Neuronal stem cell (in vitro differentiated cells): ENCODE measurements at regions not wholly inside any gene's neighbourhood (a gene's known extent, or its start where the extent isn't known, plus 50 kb on each side); places are given as distances from the start of the nearest gene placed in this dataset.
"Not testable (repeated sequence)": the region's sequence is repeated elsewhere in the genome, so short reads cannot be mapped to it uniquely, and the experiment has no call there.

Source experiments
- DNase-seq: peaks from one replicate; pipeline ENCODE4 v3.0.0-alpha.2; 2013; ENCODE audit warnings: low spot score
- H2AFZ ChIP-seq: one replicate; pipeline ENCODE4 v1.6.1; 2013; ENCODE audit warnings: mild to moderate bottlenecking, low read length, inconsistent platforms
- H2AK5ac ChIP-seq: 2 replicates; pipeline ENCODE4 v1.6.1; 2013; ENCODE audit warnings: low read depth, mild to moderate bottlenecking, inconsistent platforms, low read length, moderate library complexity, mixed read lengths
- H2BK120ac ChIP-seq: 2 replicates; pipeline ENCODE4 v1.6.1; 2013; ENCODE audit warnings: low read depth, mild to moderate bottlenecking, inconsistent platforms, low read length, moderate library complexity, mixed read lengths
- H2BK12ac ChIP-seq: one replicate; pipeline ENCODE4 v1.6.1; 2013; ENCODE audit warnings: low read length, inconsistent platforms
- H2BK15ac ChIP-seq: 2 replicates; pipeline ENCODE4 v1.6.1; 2013; ENCODE audit warnings: mild to moderate bottlenecking, low read length, inconsistent platforms, mixed read lengths
- H2BK5ac ChIP-seq: one replicate; pipeline ENCODE4 v1.6.1; 2013; ENCODE audit warnings: inconsistent platforms, mild to moderate bottlenecking, low read length, moderate library complexity
- H3K14ac ChIP-seq: one replicate; pipeline ENCODE4 v1.6.1; 2013; ENCODE audit warnings: low read length, inconsistent platforms
- H3K18ac ChIP-seq: 2 replicates; pipeline ENCODE4 v1.6.1; 2013; ENCODE audit warnings: low read length, inconsistent platforms
- H3K23ac ChIP-seq: 2 replicates; pipeline ENCODE4 v1.6.1; 2013; ENCODE audit warnings: low read depth, mild to moderate bottlenecking, mixed read lengths, low read length, inconsistent platforms; ENCODE audit not compliant: poor library complexity
- H3K27ac ChIP-seq: replicated peaks from 3 replicates; pipeline ENCODE4 v1.5.1; 2013; ENCODE audit warnings: low read length, inconsistent platforms
- H3K27me3 ChIP-seq, 3 experiments: 2 replicates each; pipeline ENCODE4 v1.6.1; 2013; ENCODE audit warnings: low read length in 3 of 3, mild to moderate bottlenecking in 2 of 3, inconsistent platforms in 1 of 3, low read depth in 1 of 3, mixed read lengths in 1 of 3, moderate library complexity in 1 of 3; ENCODE audit not compliant: control insufficient read depth in 3 of 3, insufficient read depth in 3 of 3
- H3K36me3 ChIP-seq, 2 donors: replicated peaks in 1 of 2; 2 replicates each; pipeline ENCODE4 v1.6.1; 2013; ENCODE audit warnings: low read length in 2 of 2; ENCODE audit not compliant: control insufficient read depth in 2 of 2, insufficient read depth in 2 of 2
- H3K4ac ChIP-seq: 2 replicates; pipeline ENCODE4 v1.6.1; 2013; ENCODE audit warnings: inconsistent platforms, mild to moderate bottlenecking, low read length, moderate library complexity
- H3K4me1 ChIP-seq, 2 donors: 1 replicate in 1 of 2; 2 replicates in 1 of 2; pipeline ENCODE4 v1.6.1; 2013; ENCODE audit warnings: low read length in 2 of 2, low read depth in 1 of 2; ENCODE audit not compliant: control insufficient read depth in 2 of 2, insufficient read depth in 1 of 2
- H3K4me2 ChIP-seq: one replicate; pipeline ENCODE4 v1.6.1; 2013; ENCODE audit warnings: mild to moderate bottlenecking, low read length, inconsistent platforms; ENCODE audit not compliant: insufficient read depth, poor library complexity, severe bottlenecking
- H3K4me3 ChIP-seq, 2 donors: 2 replicates each; pipeline ENCODE4 v1.5.1; 2013; ENCODE audit warnings: low read length in 2 of 2, mild to moderate bottlenecking in 2 of 2, inconsistent platforms in 1 of 2, moderate library complexity in 1 of 2
- H3K79me1 ChIP-seq: one replicate; pipeline ENCODE4 v1.6.1; 2013; ENCODE audit warnings: low read depth, mild to moderate bottlenecking, inconsistent platforms, low read length, moderate library complexity
- H3K9ac ChIP-seq: one replicate; pipeline ENCODE4 v1.6.1; 2013; ENCODE audit warnings: mild to moderate bottlenecking, low read depth, low read length, inconsistent platforms; ENCODE audit not compliant: poor library complexity
- H3K9me3 ChIP-seq, 2 donors: replicated peaks in 1 of 2; 2 replicates each; pipeline versions ENCODE3 to v1.6.1; 2013; ENCODE audit warnings: low read length in 2 of 2, mild to moderate bottlenecking in 2 of 2, inconsistent platforms in 1 of 2, low read depth in 1 of 2, mixed read lengths in 1 of 2, moderate library complexity in 1 of 2; ENCODE audit not compliant: control insufficient read depth in 2 of 2, insufficient read depth in 1 of 2
- H4K8ac ChIP-seq: one replicate; pipeline ENCODE4 v1.6.1; 2013; ENCODE audit warnings: low read depth, mild to moderate bottlenecking, inconsistent platforms, low read length, moderate library complexity
- H4K91ac ChIP-seq: one replicate; pipeline ENCODE4 v1.6.1; 2013; ENCODE audit warnings: low read length, low read depth, mild to moderate bottlenecking, inconsistent platforms; ENCODE audit not compliant: poor library complexity
- WGBS, 2 donors: extraction: QIAGEN DNeasy Blood & Tissue Kit; methylation state at CpG; one replicate each; pipeline ENCODE4 v1.1.7; 2013; ENCODE audit warnings: missing lambda C conversion rate in 2 of 2, mixed read lengths in 1 of 2; ENCODE audit not compliant: insufficient read length in 2 of 2, insufficient replicate concordance in 1 of 2; ENCODE audit errors: extremely low coverage in 2 of 2; 5-methylcytosine and 5-hydroxymethylcytosine counted together

GRCh38 chr21:36615274-36615964 is 83.5 kb upstream of the SIM2 start:
- H4K91ac ChIP-seq: no peak overlapping the region

GRCh38 chr21:36616773-36617172 is 82.1 kb upstream of the SIM2 start:
- H3K23ac ChIP-seq, H2BK12ac ChIP-seq, H3K14ac ChIP-seq, H3K18ac ChIP-seq, H2BK15ac ChIP-seq, H3K27me3 ChIP-seq, H2BK5ac ChIP-seq, H3K9me3 ChIP-seq, DNase-seq, H3K4ac ChIP-seq, H3K36me3 ChIP-seq, H3K27ac ChIP-seq, H2BK120ac ChIP-seq, H2AK5ac ChIP-seq, H4K91ac ChIP-seq, H3K4me3 ChIP-seq, H2AFZ ChIP-seq, H3K4me1 ChIP-seq, H3K79me1 ChIP-seq, H3K9ac ChIP-seq, H3K4me2 ChIP-seq, H4K8ac ChIP-seq: not testable (repeated sequence)
- no CpG with 5 or more reads among the region's 13 CpGs for WGBS, 2 donors

More at GRCh38 chr21:36615274-36615964, 83.5 kb upstream of the SIM2 start:
- no peak overlapping the region for H3K9ac ChIP-seq
- no peak overlapping the region for H3K27ac ChIP-seq
- H2AFZ ChIP-seq: no peak overlapping the region
- H3K27me3 ChIP-seq: peaks cover 0 to 8% (median 0%) of the 10 kb centered on the region in 3 experiments
- H3K4me2 ChIP-seq: no peak overlapping the region
- H2BK12ac ChIP-seq: no peak overlapping the region
- no peak overlapping the region for H3K23ac ChIP-seq
- no peaks in the 10 kb centered on the region for H3K4me1 ChIP-seq
- no peak overlapping the region for H2AK5ac ChIP-seq
- no peaks in the 10 kb centered on the region for H3K79me1 ChIP-seq
- H3K4me3 ChIP-seq: no peak overlapping the region
- no peaks in the 10 kb centered on the region for H3K36me3 ChIP-seq
- no peak overlapping the region for H3K14ac ChIP-seq
- no peak overlapping the region for H3K18ac ChIP-seq
- DNase-seq: no peak
- no peaks in the 10 kb centered on the region for H3K9me3 ChIP-seq
- no peak overlapping the region for H4K8ac ChIP-seq
- no peak overlapping the region for H2BK15ac ChIP-seq
- no CpG with 5 or more reads among the region's 5 CpGs for WGBS, 2 donors
- H2BK120ac ChIP-seq: no peak overlapping the region
- H3K4ac ChIP-seq: no peak overlapping the region
- no peak overlapping the region for H2BK5ac ChIP-seq

- H3K18ac ChIP-seq, H2BK15ac ChIP-seq, DNase-seq, H3K9me3 ChIP-seq, H4K8ac ChIP-seq, H2AFZ ChIP-seq, H3K36me3 ChIP-seq, H2BK120ac ChIP-seq, H3K27me3 ChIP-seq, H3K4me2 ChIP-seq, H3K9ac ChIP-seq, H2BK12ac ChIP-seq, H2AK5ac ChIP-seq, H3K79me1 ChIP-seq, H3K4ac ChIP-seq, H3K14ac ChIP-seq, H3K23ac ChIP-seq, H3K4me3 ChIP-seq, H4K91ac ChIP-seq, H2BK5ac ChIP-seq, H3K4me1 ChIP-seq, H3K27ac ChIP-seq: not testable (repeated sequence)
- WGBS, 2 donors: no CpG with 5 or more reads among the region's 1 CpG
Measured at GRCh38 chr21:36621794-36622193, 77.1 kb upstream of the SIM2 start.

- H2BK120ac ChIP-seq: no peak overlapping the region
- H3K23ac ChIP-seq: no peak overlapping the region
- H3K36me3 ChIP-seq: no peaks in the 10 kb centered on the region
- no peak for DNase-seq
- H3K4me2 ChIP-seq: no peak overlapping the region
- H3K4me3 ChIP-seq: no peak overlapping the region
- H2AK5ac ChIP-seq: no peak overlapping the region
- H2BK12ac ChIP-seq: no peak overlapping the region
- no peak overlapping the region for H3K18ac ChIP-seq
- H2BK5ac ChIP-seq: no peak overlapping the region
- H2BK15ac ChIP-seq: no peak overlapping the region
- no peak overlapping the region for H4K91ac ChIP-seq
- no peak overlapping the region for H3K14ac ChIP-seq
- H3K79me1 ChIP-seq: no peaks in the 10 kb centered on the region
- no peak overlapping the region for H3K9ac ChIP-seq
- no peak overlapping the region for H2AFZ ChIP-seq
- H3K27ac ChIP-seq: no peak overlapping the region
- no peak overlapping the region for H4K8ac ChIP-seq
- no peaks in the 10 kb centered on the region for H3K9me3 ChIP-seq
- no peaks in the 10 kb centered on the region for H3K4me1 ChIP-seq
- no peak overlapping the region for H3K4ac ChIP-seq
- WGBS, 2 donors: no CpG with 5 or more reads among the region's 4 CpGs
- H3K27me3 ChIP-seq: peaks cover 0 to 7% (median 0%) of the 10 kb centered on the region in 3 experiments
Measured at GRCh38 chr21:36624105-36624504, 74.8 kb upstream of the SIM2 start.
